ENCODE measurements at regions not wholly inside any gene's neighbourhood (a gene's known extent, or its start where the extent isn't known, plus 50 kb on each side); places are given as distances from the start of the nearest gene placed in this dataset.

GRCh38 chr14:34086223-34086757 is 135.4 kb upstream of the EGLN3 start:
- H3K18ac ChIP-seq (ENCODE audit: low read depth in 1 of 2, low read length in 2 of 2) = no peak overlapping the region
- DNase-seq = no peak
- H3K4me1 ChIP-seq (ENCODE audit: control insufficient read depth, insufficient read depth, low read depth, low read length) = peaks cover 3% of the 10 kb centered on the region
- no peak overlapping the region for H3K4me3 ChIP-seq (ENCODE audit: insufficient read depth in 1 of 2, low read depth in 1 of 2, low read length in 2 of 2)
- H4K91ac ChIP-seq (ENCODE audit: low read length) = no peak overlapping the region
- no peak overlapping the region for H3K23ac ChIP-seq (ENCODE audit: low read length in 2 of 2)
- H4K8ac ChIP-seq (ENCODE audit: low read length) = no peak overlapping the region
- no peak overlapping the region for H2BK120ac ChIP-seq (ENCODE audit: low read depth, low read length)
- H3K79me1 ChIP-seq (replicated peaks; ENCODE audit: low read length, poor library complexity, severe bottlenecking) = no peaks in the 10 kb centered on the region
- 100% methylated on average over 1 of the region's 2 CpGs for WGBS
- no peak overlapping the region for H3K27ac ChIP-seq (ENCODE audit: low read length, poor library complexity, severe bottlenecking)
- H3K4ac ChIP-seq (ENCODE audit: low read depth in 1 of 2, low read length in 2 of 2) = no peak overlapping the region
- H2BK5ac ChIP-seq (ENCODE audit: low read depth, low read length, poor library complexity, severe bottlenecking) = no peak overlapping the region
- no peak overlapping the region for H3K14ac ChIP-seq (ENCODE audit: low read length in 2 of 2)
- H3K36me3 ChIP-seq (ENCODE audit: control insufficient read depth in 1 of 2, insufficient read depth in 2 of 2, low read depth in 1 of 2, low read length in 2 of 2) = no peaks in the 10 kb centered on the region
- H2AFZ ChIP-seq (ENCODE audit: low read depth, low read length) = no peak overlapping the region
- no peak overlapping the region for H3K4me2 ChIP-seq (ENCODE audit: low read length, poor library complexity, severe bottlenecking)
- peaks cover 7% of the 10 kb centered on the region for H3K9me3 ChIP-seq (ENCODE audit: control insufficient read depth, low read length)
- H3K27me3 ChIP-seq (ENCODE audit: control insufficient read depth in 1 of 2, insufficient read depth in 1 of 2, low read length in 2 of 2) = peaks cover 0 to 9% of the 10 kb centered on the region in 2 experiments
- H2BK12ac ChIP-seq (ENCODE audit: low read length in 2 of 2) = no peak overlapping the region
- no peak overlapping the region for H3K9ac ChIP-seq (ENCODE audit: low read length)
- H2AK5ac ChIP-seq (ENCODE audit: low read length, severe bottlenecking) = no peak overlapping the region
- no peak overlapping the region for H2BK15ac ChIP-seq (ENCODE audit: low read depth, poor library complexity, severe bottlenecking)

- no peak overlapping the region for H2BK120ac ChIP-seq (ENCODE audit: low read depth, low read length)
- H3K9ac ChIP-seq (ENCODE audit: low read length) = no peak overlapping the region
- no peaks in the 10 kb centered on the region for H3K79me1 ChIP-seq (replicated peaks; ENCODE audit: low read length, poor library complexity, severe bottlenecking)
- H2BK12ac ChIP-seq (ENCODE audit: low read length in 2 of 2) = no peak overlapping the region
- no peak overlapping the region for H3K4me2 ChIP-seq (ENCODE audit: low read length, poor library complexity, severe bottlenecking)
- WGBS = 83% methylated on average over 1 of the region's 1 CpG
- no peak overlapping the region for H3K14ac ChIP-seq (ENCODE audit: low read length in 2 of 2)
- no peak overlapping the region for H3K23ac ChIP-seq (ENCODE audit: low read length in 2 of 2)
- peaks cover 7% of the 10 kb centered on the region for H3K9me3 ChIP-seq (ENCODE audit: control insufficient read depth, low read length)
- H3K4me3 ChIP-seq (ENCODE audit: insufficient read depth in 1 of 2, low read depth in 1 of 2, low read length in 2 of 2) = no peak overlapping the region
- H4K91ac ChIP-seq (ENCODE audit: low read length) = no peak overlapping the region
- H3K27me3 ChIP-seq (ENCODE audit: control insufficient read depth in 1 of 2, insufficient read depth in 1 of 2, low read length in 2 of 2) = peaks cover 0 to 9% of the 10 kb centered on the region in 2 experiments
- no peak overlapping the region for H3K27ac ChIP-seq (ENCODE audit: low read length, poor library complexity, severe bottlenecking)
- no peak overlapping the region for H2BK5ac ChIP-seq (ENCODE audit: low read depth, low read length, poor library complexity, severe bottlenecking)
- H3K36me3 ChIP-seq (ENCODE audit: control insufficient read depth in 1 of 2, insufficient read depth in 2 of 2, low read depth in 1 of 2, low read length in 2 of 2) = no peaks in the 10 kb centered on the region
- no peak overlapping the region for H2AK5ac ChIP-seq (ENCODE audit: low read length, severe bottlenecking)
- peaks cover 6% of the 10 kb centered on the region for H3K4me1 ChIP-seq (ENCODE audit: control insufficient read depth, insufficient read depth, low read depth, low read length)
- no peak overlapping the region for H4K8ac ChIP-seq (ENCODE audit: low read length)
- DNase-seq = no peak
- no peak overlapping the region for H3K4ac ChIP-seq (ENCODE audit: low read depth in 1 of 2, low read length in 2 of 2)
- no peak overlapping the region for H2BK15ac ChIP-seq (ENCODE audit: low read depth, poor library complexity, severe bottlenecking)
- H3K18ac ChIP-seq (ENCODE audit: low read depth in 1 of 2, low read length in 2 of 2) = no peak overlapping the region
- H2AFZ ChIP-seq (ENCODE audit: low read depth, low read length) = no peak overlapping the region
Measured at GRCh38 chr14:34085695-34086094, 134.8 kb upstream of the EGLN3 start.

- Histone ChIP-seq H2BK5ac (ENCODE audit: low read depth, low read length, poor library complexity, severe bottlenecking) (peak overlapping the region; percentile 60), H3K4ac (ENCODE audit: low read depth in 1 of 2, low read length in 2 of 2) (peak overlapping the region in 1 of 2 experiments; percentile 67), H2BK12ac (ENCODE audit: low read length in 2 of 2) (peak overlapping the region in 1 of 2 experiments; percentile 60), H3K23ac (ENCODE audit: low read length in 2 of 2) (no peak overlapping the region), H2BK120ac (ENCODE audit: low read depth, low read length) (no peak overlapping the region), H2AFZ (ENCODE audit: low read depth, low read length) (no peak overlapping the region), H3K9ac (ENCODE audit: low read length) (no peak overlapping the region), H3K27me3 (ENCODE audit: control insufficient read depth in 1 of 2, insufficient read depth in 1 of 2, low read length in 2 of 2) (peaks cover 0 to 7% of the 10 kb centered on the region in 2 experiments), H4K8ac (ENCODE audit: low read length) (peak overlapping the region; percentile 30), H3K36me3 (ENCODE audit: control insufficient read depth in 1 of 2, insufficient read depth in 2 of 2, low read depth in 1 of 2, low read length in 2 of 2) (no peaks in the 10 kb centered on the region), H2AK5ac (ENCODE audit: low read length, severe bottlenecking) (peak overlapping the region; percentile 79), H3K4me2 (ENCODE audit: low read length, poor library complexity, severe bottlenecking) (peak overlapping the region; percentile 49), H3K18ac (ENCODE audit: low read depth in 1 of 2, low read length in 2 of 2) (peak overlapping the region; percentile 14 to 80), H3K9me3 (ENCODE audit: control insufficient read depth, low read length) (no peaks in the 10 kb centered on the region), H3K4me1 (ENCODE audit: control insufficient read depth, insufficient read depth, low read depth, low read length) (peaks cover 11% of the 10 kb centered on the region), H3K79me1 (replicated peaks; ENCODE audit: low read length, poor library complexity, severe bottlenecking) (no peaks in the 10 kb centered on the region), H4K91ac (ENCODE audit: low read length) (no peak overlapping the region), H3K27ac (ENCODE audit: low read length, poor library complexity, severe bottlenecking) (peak overlapping the region; percentile 91), H2BK15ac (ENCODE audit: low read depth, poor library complexity, severe bottlenecking) (no peak overlapping the region), H3K4me3 (ENCODE audit: insufficient read depth in 1 of 2, low read depth in 1 of 2, low read length in 2 of 2) (no peak overlapping the region), H3K14ac (ENCODE audit: low read length in 2 of 2) (peak overlapping the region in 1 of 2 experiments; percentile 56)
- peak; percentile 76 for DNase-seq
- 49% methylated on average over 6 of the region's 6 CpGs for WGBS
Measured at GRCh38 chr14:34081576-34082136, 130.8 kb upstream of the EGLN3 start.

- Histone ChIP-seq H3K9ac (ENCODE audit: low read length) (no peak overlapping the region), H3K23ac (ENCODE audit: low read length in 2 of 2) (no peak overlapping the region), H4K91ac (ENCODE audit: low read length) (no peak overlapping the region), H3K14ac (ENCODE audit: low read length in 2 of 2) (peak overlapping the region in 1 of 2 experiments; percentile 56), H3K18ac (ENCODE audit: low read depth in 1 of 2, low read length in 2 of 2) (peak overlapping the region; percentile 0 to 14), H2BK5ac (ENCODE audit: low read depth, low read length, poor library complexity, severe bottlenecking) (peak overlapping the region; percentile 60), H3K4ac (ENCODE audit: low read depth in 1 of 2, low read length in 2 of 2) (no peak overlapping the region), H4K8ac (ENCODE audit: low read length) (no peak overlapping the region), H3K36me3 (ENCODE audit: control insufficient read depth in 1 of 2, insufficient read depth in 2 of 2, low read depth in 1 of 2, low read length in 2 of 2) (no peaks in the 10 kb centered on the region), H2BK120ac (ENCODE audit: low read depth, low read length) (no peak overlapping the region), H2BK15ac (ENCODE audit: low read depth, poor library complexity, severe bottlenecking) (no peak overlapping the region), H3K27me3 (ENCODE audit: control insufficient read depth in 1 of 2, insufficient read depth in 1 of 2, low read length in 2 of 2) (peaks cover 0 to 7% of the 10 kb centered on the region in 2 experiments), H3K9me3 (ENCODE audit: control insufficient read depth, low read length) (no peaks in the 10 kb centered on the region), H2AFZ (ENCODE audit: low read depth, low read length) (no peak overlapping the region), H2AK5ac (ENCODE audit: low read length, severe bottlenecking) (peak overlapping the region; percentile 79), H3K27ac (ENCODE audit: low read length, poor library complexity, severe bottlenecking) (peak overlapping the region; percentile 91), H3K79me1 (replicated peaks; ENCODE audit: low read length, poor library complexity, severe bottlenecking) (no peaks in the 10 kb centered on the region), H3K4me3 (ENCODE audit: insufficient read depth in 1 of 2, low read depth in 1 of 2, low read length in 2 of 2) (no peak overlapping the region), H2BK12ac (ENCODE audit: low read length in 2 of 2) (peak overlapping the region; percentile 7 to 15), H3K4me2 (ENCODE audit: low read length, poor library complexity, severe bottlenecking) (peak overlapping the region; percentile 49), H3K4me1 (ENCODE audit: control insufficient read depth, insufficient read depth, low read depth, low read length) (peaks cover 11% of the 10 kb centered on the region)
- peak; percentile 30 for DNase-seq
- 64% methylated on average over 5 of the region's 7 CpGs for WGBS
Measured at GRCh38 chr14:34081101-34081575, 130.3 kb upstream of the EGLN3 start.

All from mesenchymal stem cell (in vitro differentiated cells and primary cell).